ENCODE measurements at regions not wholly inside any gene's neighbourhood (a gene's known extent, or its start where the extent isn't known, plus 50 kb on each side); places are given as distances from the start of the nearest gene placed in this dataset.

DNA sequence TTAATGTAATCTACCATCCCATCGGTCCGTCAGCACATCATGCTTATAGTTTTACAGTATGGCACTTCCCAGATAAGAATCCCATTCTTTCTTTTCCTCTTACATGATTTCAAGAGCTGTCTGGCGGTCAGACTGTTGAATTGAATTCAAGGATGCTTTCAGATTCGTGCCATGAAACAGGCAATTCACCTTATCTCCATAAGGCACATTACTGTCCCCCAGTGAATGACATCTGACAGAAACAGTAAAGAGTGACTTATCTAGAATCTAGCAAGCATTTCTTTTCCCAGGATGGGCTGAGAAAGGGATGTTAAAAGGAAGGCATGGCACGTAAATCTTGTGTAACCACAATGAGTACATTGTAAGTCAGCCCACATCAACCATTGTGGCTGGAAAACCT, 61.1 kb upstream of the SEM1 start:
- no peaks in the 10 kb centered on the region for H3K36me3 ChIP-seq (replicated peaks in 1 of 2; ENCODE audit: insufficient read depth in 1 of 2, low read depth in 2 of 2)
- no peak overlapping the region for H3K4me3 ChIP-seq
- no peaks in the 10 kb centered on the region for H3K4me1 ChIP-seq
- no peaks in the 10 kb centered on the region for H3K27me3 ChIP-seq
- intact Hi-C loops (cut with DNase I) = no loop called here
- DNase-seq = no peak
- no peak overlapping the region for H3K27ac ChIP-seq
- no peak for TF ChIP-seq POLR2A (IDR thresholded peaks at IDR 0.05)
- TF ChIP-seq, protein P1, sequence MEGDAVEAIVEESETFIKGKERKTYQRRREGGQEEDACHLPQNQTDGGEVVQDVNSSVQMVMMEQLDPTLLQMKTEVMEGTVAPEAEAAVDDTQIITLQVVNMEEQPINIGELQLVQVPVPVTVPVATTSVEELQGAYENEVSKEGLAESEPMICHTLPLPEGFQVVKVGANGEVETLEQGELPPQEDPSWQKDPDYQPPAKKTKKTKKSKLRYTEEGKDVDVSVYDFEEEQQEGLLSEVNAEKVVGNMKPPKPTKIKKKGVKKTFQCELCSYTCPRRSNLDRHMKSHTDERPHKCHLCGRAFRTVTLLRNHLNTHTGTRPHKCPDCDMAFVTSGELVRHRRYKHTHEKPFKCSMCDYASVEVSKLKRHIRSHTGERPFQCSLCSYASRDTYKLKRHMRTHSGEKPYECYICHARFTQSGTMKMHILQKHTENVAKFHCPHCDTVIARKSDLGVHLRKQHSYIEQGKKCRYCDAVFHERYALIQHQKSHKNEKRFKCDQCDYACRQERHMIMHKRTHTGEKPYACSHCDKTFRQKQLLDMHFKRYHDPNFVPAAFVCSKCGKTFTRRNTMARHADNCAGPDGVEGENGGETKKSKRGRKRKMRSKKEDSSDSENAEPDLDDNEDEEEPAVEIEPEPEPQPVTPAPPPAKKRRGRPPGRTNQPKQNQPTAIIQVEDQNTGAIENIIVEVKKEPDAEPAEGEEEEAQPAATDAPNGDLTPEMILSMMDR (IDR thresholded peaks at IDR 0.05) = no peak
- ATAC-seq = no peak
- WGBS, 2 donors = 41 to 61% methylated on average over 5 of the region's 5 CpGs
- H3K9me3 ChIP-seq = no peaks in the 10 kb centered on the region

DNA sequence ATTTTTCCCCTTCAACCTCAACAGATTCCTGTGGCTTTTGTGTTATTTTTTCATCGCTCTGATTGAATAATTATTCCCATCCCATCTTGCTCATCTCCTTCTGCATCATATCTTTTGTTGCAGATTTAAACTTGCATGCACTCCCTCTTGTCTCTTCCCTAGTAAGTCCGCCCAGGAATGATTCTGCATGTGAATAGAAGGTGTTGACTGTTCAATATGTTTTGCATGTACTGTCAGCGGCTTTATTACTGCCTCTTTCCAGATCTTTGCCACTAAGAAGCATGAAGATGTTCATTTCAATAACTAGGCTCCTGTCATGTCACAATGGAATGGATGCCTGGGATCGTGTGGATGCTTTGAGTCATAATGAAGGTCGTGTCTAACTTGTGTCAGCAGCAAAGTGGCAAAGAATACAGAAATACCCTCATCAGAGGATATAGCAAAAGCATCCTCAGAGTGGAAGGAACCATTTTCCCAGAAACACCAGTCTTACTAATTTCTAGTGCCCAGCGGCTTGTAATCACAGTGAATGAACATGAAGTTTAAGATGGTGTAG, 62.6 kb upstream of the SEM1 start:
- Histone ChIP-seq H3K9me3 (no peaks in the 10 kb centered on the region), H3K27ac (no peak overlapping the region), H3K4me3 (no peak overlapping the region), H3K27me3 (no peaks in the 10 kb centered on the region), H3K36me3 (replicated peaks in 1 of 2; ENCODE audit: insufficient read depth in 1 of 2, low read depth in 2 of 2) (no peaks in the 10 kb centered on the region), H3K4me1 (no peaks in the 10 kb centered on the region)
- 46 to 62% methylated on average over 6 of the region's 6 CpGs for WGBS, 2 donors
- TF ChIP-seq POLR2A (IDR thresholded peaks at IDR 0.05) = no peak
- TF ChIP-seq, protein P1 (IDR thresholded peaks at IDR 0.05) = no peak
- no peak for ATAC-seq
- intact Hi-C loops (cut with DNase I) = no loop called here
- no peak for DNase-seq

DNA sequence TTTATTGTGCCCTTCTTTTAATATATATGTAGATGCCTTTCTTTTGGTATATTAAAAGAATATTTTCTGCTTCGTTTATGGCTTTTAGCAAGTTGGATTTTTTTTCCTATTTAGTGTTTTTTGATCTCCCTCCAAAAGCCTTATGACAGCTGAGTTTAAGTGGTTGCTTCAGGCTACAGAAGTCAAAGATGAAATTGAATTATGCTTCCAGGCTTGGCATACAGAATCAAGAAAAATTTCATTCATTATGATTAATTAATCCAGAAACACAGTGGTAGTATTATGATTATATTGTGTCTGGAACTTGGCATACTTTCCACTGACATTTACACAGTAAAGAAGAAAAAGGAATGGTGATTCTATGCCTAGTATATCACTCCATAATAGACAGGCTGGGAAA, 63.8 kb upstream of the SEM1 start:
- no peak for TF ChIP-seq POLR2A (IDR thresholded peaks at IDR 0.05)
- TF ChIP-seq, protein P1 (IDR thresholded peaks at IDR 0.05) = no peak

DNA sequence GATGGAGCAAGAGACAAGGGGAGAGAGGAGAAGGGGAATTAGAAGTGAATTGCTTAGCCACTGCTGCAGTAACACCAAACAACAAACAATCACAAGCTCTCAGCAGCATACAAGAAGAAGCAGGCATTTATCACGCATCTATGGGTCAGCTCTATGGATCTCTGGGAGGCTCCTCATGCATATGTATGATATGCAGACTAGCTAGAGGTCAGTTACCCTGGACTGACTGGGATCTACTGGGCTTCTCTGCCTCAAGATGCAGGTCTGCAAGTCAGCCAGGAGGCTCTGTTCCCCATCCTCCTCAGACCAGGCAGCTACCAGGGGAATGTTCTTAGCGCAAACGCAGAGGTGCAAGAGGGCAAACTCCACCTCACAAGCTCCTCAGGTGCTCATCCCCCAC, 64.7 kb upstream of the SEM1 start:
- H3K4me1 ChIP-seq = no peaks in the 10 kb centered on the region
- DNase-seq (no peak), ATAC-seq (no peak)
- H3K4me3 ChIP-seq = no peak overlapping the region
- no peaks in the 10 kb centered on the region for H3K27me3 ChIP-seq
- no peaks in the 10 kb centered on the region for H3K9me3 ChIP-seq
- intact Hi-C loops (cut with DNase I) = no loop called here
- H3K27ac ChIP-seq = no peak overlapping the region
- no peaks in the 10 kb centered on the region for H3K36me3 ChIP-seq (replicated peaks in 1 of 2; ENCODE audit: insufficient read depth in 1 of 2, low read depth in 2 of 2)
- 47 to 60% methylated on average over 3 of the region's 3 CpGs for WGBS, 2 donors
- TF ChIP-seq POLR2A (IDR thresholded peaks at IDR 0.05) = no peak
- TF ChIP-seq, protein P1 (IDR thresholded peaks at IDR 0.05) = no peak

More for the DNA sequence above, 63.8 kb upstream of the SEM1 start:
- 26 to 35% methylated on average over 1 of the region's 1 CpG for WGBS, 2 donors
- no peak for DNase-seq
- intact Hi-C loops (cut with DNase I) = no loop called here
- Histone ChIP-seq H3K27me3 (no peaks in the 10 kb centered on the region), H3K4me1 (no peaks in the 10 kb centered on the region), H3K27ac (no peak overlapping the region), H3K36me3 (replicated peaks in 1 of 2; ENCODE audit: insufficient read depth in 1 of 2, low read depth in 2 of 2) (no peaks in the 10 kb centered on the region), H3K4me3 (no peak overlapping the region), H3K9me3 (no peaks in the 10 kb centered on the region)
- ATAC-seq = no peak

DNA sequence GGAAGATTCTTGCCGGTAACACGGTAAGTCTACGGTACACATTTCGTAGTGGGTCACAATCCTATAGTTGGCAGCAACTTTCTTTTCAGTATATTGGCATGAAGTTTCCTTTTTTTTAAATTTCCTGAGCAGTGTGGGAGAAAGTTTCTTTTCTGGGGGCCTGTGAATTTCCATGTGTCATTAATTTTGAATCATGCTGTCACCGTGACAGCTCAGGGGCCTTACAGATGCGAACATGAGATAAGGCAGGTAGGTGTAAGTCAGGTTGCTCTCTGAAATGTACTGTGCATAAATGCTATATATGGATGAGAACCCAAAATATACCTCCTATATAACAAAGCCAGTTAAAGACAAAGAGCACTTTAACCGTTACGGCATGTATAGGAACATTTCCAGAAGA, 65.4 kb upstream of the SEM1 start:
- Histone ChIP-seq H3K4me3 (no peak overlapping the region), H3K9me3 (no peaks in the 10 kb centered on the region), H3K27ac (no peak overlapping the region), H3K4me1 (no peaks in the 10 kb centered on the region), H3K36me3 (replicated peaks in 1 of 2; ENCODE audit: insufficient read depth in 1 of 2, low read depth in 2 of 2) (no peaks in the 10 kb centered on the region), H3K27me3 (no peaks in the 10 kb centered on the region)
- DNase-seq = no peak
- ATAC-seq = no peak
- TF ChIP-seq POLR2A (IDR thresholded peaks at IDR 0.05) = no peak
- TF ChIP-seq, protein P1 (IDR thresholded peaks at IDR 0.05) = no peak
- intact Hi-C loops (cut with DNase I) = no loop called here
- WGBS, 2 donors = 75 to 78% methylated on average over 8 of the region's 8 CpGs
